IMR-90 (cell line): ENCODE measurements at regions not wholly inside any gene's neighbourhood (a gene's known extent, or its start where the extent isn't known, plus 50 kb on each side); places are given as distances from the start of the nearest gene placed in this dataset.

Experiments used
- ATAC-seq: fragments of 200-7000 bp; cut with Tn5 transposase; 2 replicates; pipeline ENCODE4 v1.9.1; 2020; ENCODE audit warnings: low read depth, mild to moderate bottlenecking, moderate library complexity
- BruUV-seq: library from RNA; stranded (reverse); fragments of 400-500 nt; replicated peaks from 2 replicates; lab custom pipeline; 2021; lab: Mats Ljungman, UMichigan
- CTCF ChIA-PET: fragments of 300-600 bp; formaldehyde crosslinking; extraction: SDS; loops from one replicate; lab custom pipeline; 2021; ENCODE audit warnings: antibody characterized with exemption; lab: Yijun Ruan, JAX
- POLR2A ChIA-PET: fragments of 300-600 bp; sonication (Branson Sonifier 250); formaldehyde crosslinking; loops from one replicate; lab custom pipeline; 2022; ENCODE audit warnings: antibody characterized with exemption; ENCODE audit not compliant: unreplicated experiment; lab: Charles Lee
- DNase-seq: peaks from one replicate; pipeline ENCODE4 v3.0.0; 2013
- H2AFZ ChIP-seq: replicated peaks from 2 replicates; pipeline ENCODE3; 2013; ENCODE audit warnings: low read length, mild to moderate bottlenecking; ENCODE audit not compliant: poor library complexity
- H2AK5ac ChIP-seq: 2 replicates; pipeline ENCODE4 v1.6.1; 2013; ENCODE audit warnings: low read depth, low read length, inconsistent platforms
- H2AK9ac ChIP-seq: replicated peaks from 2 replicates; pipeline ENCODE3; 2013; ENCODE audit warnings: mild to moderate bottlenecking, low read depth, low read length, moderate library complexity; ENCODE audit not compliant: poor library complexity
- H2BK120ac ChIP-seq: 2 replicates; pipeline ENCODE4 v1.6.1; 2013; ENCODE audit warnings: low read depth, low read length, inconsistent platforms
- H2BK15ac ChIP-seq: 3 replicates; pipeline ENCODE4 v1.6.1; 2013; ENCODE audit warnings: low read depth, low read length, inconsistent platforms
- H2BK20ac ChIP-seq: 2 replicates; pipeline ENCODE4 v1.6.1; 2013; ENCODE audit warnings: low read depth, mild to moderate bottlenecking, inconsistent platforms, low read length, moderate library complexity
- H2BK5ac ChIP-seq: 2 replicates; pipeline ENCODE4 v1.6.1; 2013; ENCODE audit warnings: mild to moderate bottlenecking, low read depth, low read length, inconsistent platforms; ENCODE audit not compliant: poor library complexity, severe bottlenecking
- H3K14ac ChIP-seq: replicated peaks from 2 replicates; pipeline ENCODE4 v1.6.1; 2013; ENCODE audit warnings: low read depth, low read length, inconsistent platforms
- H3K18ac ChIP-seq: 2 replicates; pipeline ENCODE4 v1.6.1; 2013; ENCODE audit warnings: low read depth, low read length, control low read depth
- H3K23ac ChIP-seq: 2 replicates; pipeline ENCODE4 v1.6.1; 2013; ENCODE audit warnings: low read depth, low read length, inconsistent platforms
- H3K27ac ChIP-seq: 2 replicates; pipeline ENCODE4 v1.5.1; 2013; ENCODE audit warnings: mild to moderate bottlenecking, control low read depth, low read length; ENCODE audit not compliant: insufficient read depth
- H3K27me3 ChIP-seq: 2 replicates; pipeline ENCODE4 v1.6.1; 2013; ENCODE audit warnings: low read length; ENCODE audit not compliant: control insufficient read depth, insufficient read depth
- H3K36me3 ChIP-seq: 2 replicates; pipeline ENCODE4 v1.6.1; 2013; ENCODE audit warnings: low read length, mixed read lengths; ENCODE audit not compliant: control insufficient read depth, insufficient read depth
- H3K4ac ChIP-seq: 2 replicates; pipeline ENCODE4 v1.6.1; 2013; ENCODE audit warnings: low read depth, low read length, inconsistent platforms
- H3K4me1 ChIP-seq: 2 replicates; pipeline ENCODE4 v1.6.1; 2013; ENCODE audit warnings: low read length, mixed read lengths; ENCODE audit not compliant: control insufficient read depth, insufficient read depth
- H3K4me2 ChIP-seq: 2 replicates; pipeline ENCODE4 v1.6.1; 2013; ENCODE audit warnings: low read depth, mild to moderate bottlenecking, control low read depth, low read length, moderate library complexity
- H3K4me3 ChIP-seq: 2 replicates; pipeline ENCODE4 v1.5.1; 2013; ENCODE audit warnings: low read depth, mild to moderate bottlenecking, control low read depth, low read length, moderate library complexity; ENCODE audit not compliant: insufficient read depth
- H3K56ac ChIP-seq: 2 replicates; pipeline ENCODE4 v1.6.1; 2013; ENCODE audit warnings: low read length, inconsistent platforms; ENCODE audit not compliant: insufficient read depth; ENCODE audit errors: extremely low read depth
- H3K79me1 ChIP-seq, 2 experiments: 2 replicates each; pipeline ENCODE4 v1.6.1; 2013; ENCODE audit warnings: low read length in 2 of 2, inconsistent platforms in 1 of 2, low read depth in 1 of 2
- H3K9ac ChIP-seq: 2 replicates; pipeline ENCODE4 v1.6.1; 2013; ENCODE audit warnings: low read depth, low read length, control low read depth
- H3K9me1 ChIP-seq: 2 replicates; pipeline ENCODE4 v1.6.1; 2013; ENCODE audit warnings: low read length, inconsistent platforms; ENCODE audit not compliant: insufficient read depth
- H3K9me3 ChIP-seq: 2 replicates; pipeline ENCODE4 v1.6.1; 2013; ENCODE audit warnings: low read length; ENCODE audit not compliant: control insufficient read depth, insufficient read depth
- H4K20me1 ChIP-seq: 2 replicates; pipeline ENCODE4 v1.6.1; 2013; ENCODE audit warnings: low read length, inconsistent platforms; ENCODE audit not compliant: insufficient read depth
- H4K5ac ChIP-seq: 2 replicates; pipeline ENCODE4 v1.6.1; 2013; ENCODE audit warnings: mild to moderate bottlenecking, low read depth, low read length, control low read depth
- H4K8ac ChIP-seq, 2 experiments: 2 replicates each; pipeline ENCODE4 v1.6.1; 2013; ENCODE audit warnings: low read depth in 2 of 2, low read length in 2 of 2, control low read depth in 1 of 2, inconsistent platforms in 1 of 2
- H4K91ac ChIP-seq: 2 replicates; pipeline ENCODE4 v1.6.1; 2013; ENCODE audit warnings: low read depth, low read length, inconsistent platforms; ENCODE audit not compliant: insufficient read depth
- BHLHE40 ChIP-seq: fragments of 150-350 bp; IDR thresholded peaks from 2 replicates; pipeline ENCODE4 v1.6.1; 2016; ENCODE audit warnings: mild to moderate bottlenecking, low read depth, low read length
- CEBPB ChIP-seq: IDR thresholded peaks from 2 replicates; pipeline ENCODE4 v1.6.1; 2012; ENCODE audit warnings: low read depth, low read length, improper control_type of control experiment
- CHD1 ChIP-seq: IDR thresholded peaks from 2 replicates; pipeline ENCODE4 v1.6.1; 2012; ENCODE audit warnings: low read depth, low read length, improper control_type of control experiment
- MAFK ChIP-seq: IDR thresholded peaks from 2 replicates; pipeline ENCODE4 v1.6.1; 2012; ENCODE audit warnings: low read depth, low read length, improper control_type of control experiment
- MXI1 ChIP-seq: IDR thresholded peaks from 2 replicates; pipeline ENCODE4 v1.6.1; 2012; ENCODE audit warnings: low read depth, mild to moderate bottlenecking, low read length, moderate library complexity, borderline replicate concordance
- NFE2L2 ChIP-seq: fragments of 150-350 bp; IDR thresholded peaks from 2 replicates; pipeline ENCODE4 v1.6.1; 2016; ENCODE audit warnings: low read depth, mild to moderate bottlenecking, low read length
- POLR2A ChIP-seq: IDR thresholded peaks from 2 replicates; pipeline ENCODE4 v1.6.1; 2012; ENCODE audit warnings: mild to moderate bottlenecking, low read depth, low read length
- RAD21 ChIP-seq: IDR thresholded peaks from 2 replicates; pipeline ENCODE4 v1.6.1; 2012; ENCODE audit warnings: low read length, improper control_type of control experiment
- RCOR1 ChIP-seq: IDR thresholded peaks from 2 replicates; pipeline ENCODE4 v1.6.1; 2012; ENCODE audit warnings: mild to moderate bottlenecking, low read length, improper control_type of control experiment; ENCODE audit not compliant: insufficient replicate concordance
- RFX5 ChIP-seq: IDR thresholded peaks from 2 replicates; pipeline ENCODE4 v1.8.0; 2012; ENCODE audit warnings: low read depth, mild to moderate bottlenecking, low read length, moderate library complexity
- SMC3 ChIP-seq: fragments of 150-350 bp; IDR thresholded peaks from 2 replicates; pipeline ENCODE4 v1.6.1; 2016; ENCODE audit warnings: low read depth, mild to moderate bottlenecking, antibody characterized with exemption, low read length, moderate library complexity
- WGBS, 2 experiments: methylation state at CpG; one replicate each; pipeline versions ENCODE4 v1.1.5 to v1.1.7; 2013; ENCODE audit warnings: missing lambda C conversion rate in 2 of 2; ENCODE audit not compliant: insufficient read length in 1 of 2; ENCODE audit errors: extremely low coverage in 2 of 2; 5-methylcytosine and 5-hydroxymethylcytosine counted together
- dilution Hi-C: fragments of 300-500 bp; cut with HindIII; formaldehyde crosslinking; loops from one replicate; pipeline ENCODE4 v1.14.3; 2018; ENCODE audit warnings: low sequenced_read_pairs; ENCODE audit not compliant: unreplicated experiment
- in situ Hi-C: fragments of 300-500 bp; cut with MboI; formaldehyde crosslinking; loops from 3 replicates; pipeline ENCODE4 v1.14.3; 2019; ENCODE audit warnings: low sequenced_read_pairs, inconsistent platforms, mixed read lengths
- intact Hi-C: fragments of 100-400 bp; cut with micrococcal nuclease; formaldehyde crosslinking; loops from 2 replicates; pipeline ENCODE4 v1.10.0; 2022
- TF ChIP-seq, protein P1 (sequence below): fragments of 150-350 bp; IDR thresholded peaks from 2 replicates; pipeline ENCODE4 v1.6.1; 2016; ENCODE audit warnings: low read depth, mild to moderate bottlenecking, low read length, moderate library complexity, borderline replicate concordance
- TF ChIP-seq, protein P2 (sequence below): fragments of 150-350 bp; IDR thresholded peaks from 2 replicates; pipeline ENCODE4 v1.6.1; 2017; ENCODE audit warnings: mild to moderate bottlenecking, antibody characterized with exemption, low read length, low read depth
- TF ChIP-seq, protein P3 (sequence below): conservative IDR thresholded peaks from 2 replicates; pipeline ENCODE4 v1.5.1; 2012; ENCODE audit warnings: mild to moderate bottlenecking, low read depth, low read length, improper control_type of control experiment

DNA sequence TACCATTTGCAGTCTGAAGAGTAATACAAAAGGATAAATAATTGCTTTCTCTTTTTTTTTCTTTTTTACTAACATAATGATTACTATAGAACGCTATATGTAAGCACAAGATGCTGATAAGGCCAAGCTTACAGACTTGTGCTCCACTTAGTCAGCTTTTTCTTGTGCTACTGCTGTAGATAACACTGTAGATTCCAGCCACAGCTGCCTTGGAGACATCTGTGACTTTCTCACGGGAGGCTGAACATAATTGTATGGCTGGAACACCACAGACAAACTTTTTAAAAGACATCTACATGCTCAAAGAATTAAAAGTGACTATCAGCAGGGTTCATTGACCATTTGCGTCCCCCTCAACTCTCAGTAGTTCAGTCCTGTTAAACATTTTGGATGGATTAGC lies 381.7 kb upstream of the AMOT start:
- no peak for DNase-seq
- H3K4me3 ChIP-seq, result no peak overlapping the region
- H2BK15ac ChIP-seq, result no peak overlapping the region
- no peaks in the 10 kb centered on the region for H3K9me3 ChIP-seq
- TF ChIP-seq CEBPB (no peak), RCOR1 (no peak), NFE2L2 (no peak), RAD21 (no peak), BHLHE40 (no peak), MAFK (no peak), RFX5 (no peak), CHD1 (no peak), MXI1 (no peak), POLR2A (no peak), SMC3 (no peak)
- TF ChIP-seq, protein P1, sequence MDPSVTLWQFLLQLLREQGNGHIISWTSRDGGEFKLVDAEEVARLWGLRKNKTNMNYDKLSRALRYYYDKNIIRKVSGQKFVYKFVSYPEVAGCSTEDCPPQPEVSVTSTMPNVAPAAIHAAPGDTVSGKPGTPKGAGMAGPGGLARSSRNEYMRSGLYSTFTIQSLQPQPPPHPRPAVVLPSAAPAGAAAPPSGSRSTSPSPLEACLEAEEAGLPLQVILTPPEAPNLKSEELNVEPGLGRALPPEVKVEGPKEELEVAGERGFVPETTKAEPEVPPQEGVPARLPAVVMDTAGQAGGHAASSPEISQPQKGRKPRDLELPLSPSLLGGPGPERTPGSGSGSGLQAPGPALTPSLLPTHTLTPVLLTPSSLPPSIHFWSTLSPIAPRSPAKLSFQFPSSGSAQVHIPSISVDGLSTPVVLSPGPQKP, result no peak
- TF ChIP-seq, protein P2, sequence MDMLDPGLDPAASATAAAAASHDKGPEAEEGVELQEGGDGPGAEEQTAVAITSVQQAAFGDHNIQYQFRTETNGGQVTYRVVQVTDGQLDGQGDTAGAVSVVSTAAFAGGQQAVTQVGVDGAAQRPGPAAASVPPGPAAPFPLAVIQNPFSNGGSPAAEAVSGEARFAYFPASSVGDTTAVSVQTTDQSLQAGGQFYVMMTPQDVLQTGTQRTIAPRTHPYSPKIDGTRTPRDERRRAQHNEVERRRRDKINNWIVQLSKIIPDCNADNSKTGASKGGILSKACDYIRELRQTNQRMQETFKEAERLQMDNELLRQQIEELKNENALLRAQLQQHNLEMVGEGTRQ, result no peak
- TF ChIP-seq, protein P3, sequence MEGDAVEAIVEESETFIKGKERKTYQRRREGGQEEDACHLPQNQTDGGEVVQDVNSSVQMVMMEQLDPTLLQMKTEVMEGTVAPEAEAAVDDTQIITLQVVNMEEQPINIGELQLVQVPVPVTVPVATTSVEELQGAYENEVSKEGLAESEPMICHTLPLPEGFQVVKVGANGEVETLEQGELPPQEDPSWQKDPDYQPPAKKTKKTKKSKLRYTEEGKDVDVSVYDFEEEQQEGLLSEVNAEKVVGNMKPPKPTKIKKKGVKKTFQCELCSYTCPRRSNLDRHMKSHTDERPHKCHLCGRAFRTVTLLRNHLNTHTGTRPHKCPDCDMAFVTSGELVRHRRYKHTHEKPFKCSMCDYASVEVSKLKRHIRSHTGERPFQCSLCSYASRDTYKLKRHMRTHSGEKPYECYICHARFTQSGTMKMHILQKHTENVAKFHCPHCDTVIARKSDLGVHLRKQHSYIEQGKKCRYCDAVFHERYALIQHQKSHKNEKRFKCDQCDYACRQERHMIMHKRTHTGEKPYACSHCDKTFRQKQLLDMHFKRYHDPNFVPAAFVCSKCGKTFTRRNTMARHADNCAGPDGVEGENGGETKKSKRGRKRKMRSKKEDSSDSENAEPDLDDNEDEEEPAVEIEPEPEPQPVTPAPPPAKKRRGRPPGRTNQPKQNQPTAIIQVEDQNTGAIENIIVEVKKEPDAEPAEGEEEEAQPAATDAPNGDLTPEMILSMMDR, result no peak
- no peak overlapping the region for H4K8ac ChIP-seq
- H3K14ac ChIP-seq, result no peak overlapping the region
- H3K27ac ChIP-seq, result no peak overlapping the region
- H3K23ac ChIP-seq, result no peak overlapping the region
- no peaks in the 10 kb centered on the region for H3K27me3 ChIP-seq
- no peaks in the 10 kb centered on the region for H4K20me1 ChIP-seq
- intact Hi-C loops (no loop called here), dilution Hi-C loops (no loop called here), in situ Hi-C loops (no loop called here)
- no peak overlapping the region for H2AK9ac ChIP-seq
- no peak overlapping the region for H3K4ac ChIP-seq
- H2BK5ac ChIP-seq, result no peak overlapping the region
- ChIA-PET POLR2A (no interaction called here), CTCF (no interaction called here)
- no peak overlapping the region for H3K9ac ChIP-seq
- H2AFZ ChIP-seq, result no peak overlapping the region
- H3K9me1 ChIP-seq, result no peaks in the 10 kb centered on the region
- no peaks in the 10 kb centered on the region for H3K79me1 ChIP-seq
- H2BK20ac ChIP-seq, result no peak overlapping the region
- WGBS, 2 experiments, result no CpG with 5 or more reads among the region's 3 CpGs
- BruUV-seq, result no TSS peak
- H4K91ac ChIP-seq, result no peak overlapping the region
- H3K4me1 ChIP-seq, result no peaks in the 10 kb centered on the region
- no peaks in the 10 kb centered on the region for H3K36me3 ChIP-seq
- no peak overlapping the region for H3K18ac ChIP-seq
- no peak overlapping the region for H3K56ac ChIP-seq
- no peak overlapping the region for H2AK5ac ChIP-seq
- no peak overlapping the region for H3K4me2 ChIP-seq
- no peak overlapping the region for H2BK120ac ChIP-seq
- ATAC-seq, result no peak
- no peak overlapping the region for H4K5ac ChIP-seq
